Smooth muscle cell (in vitro differentiated cells): ENCODE measurements at regions not wholly inside any gene's neighbourhood (a gene's known extent, or its start where the extent isn't known, plus 50 kb on each side); places are given as distances from the start of the nearest gene placed in this dataset.

Source experiments
- DNase-seq: peaks from one replicate; lab custom pipeline; 2025; ENCODE audit not compliant: unreplicated experiment; lab: John Stamatoyannopoulos, UW
- H2AFZ ChIP-seq: fragments of 200-600 bp; sonication (generic); 2 replicates; pipeline ENCODE4 v1.6.0; 2016; ENCODE audit warnings: antibody characterized with exemption, low read depth, mild to moderate bottlenecking
- H3F3A ChIP-seq: fragments of 200-600 bp; sonication (generic); 2 replicates; pipeline ENCODE4 v1.6.0; 2017; ENCODE audit warnings: antibody characterized with exemption, low read depth
- H3K27ac ChIP-seq: fragments of 200-600 bp; sonication (generic); 2 replicates; pipeline ENCODE4 v1.5.1; 2016; ENCODE audit warnings: low read depth, mild to moderate bottlenecking
- H3K27me3 ChIP-seq: fragments of 200-600 bp; sonication (generic); 2 replicates; pipeline ENCODE4 v1.6.1; 2016; ENCODE audit warnings: low read depth, mild to moderate bottlenecking
- H3K36me3 ChIP-seq: fragments of 200-600 bp; sonication (generic); 2 replicates; pipeline ENCODE4 v1.5.1; 2016; ENCODE audit warnings: low read depth
- H3K4me1 ChIP-seq: fragments of 200-600 bp; sonication (generic); 2 replicates; pipeline ENCODE4 v1.5.1; 2016; ENCODE audit warnings: low read depth
- H3K4me2 ChIP-seq: fragments of 200-600 bp; sonication (generic); 2 replicates; pipeline ENCODE4 v1.6.0; 2016; ENCODE audit warnings: mild to moderate bottlenecking
- H3K4me3 ChIP-seq: fragments of 200-600 bp; sonication (generic); 2 replicates; pipeline ENCODE4 v1.5.1; 2016; ENCODE audit warnings: mild to moderate bottlenecking
- H3K79me2 ChIP-seq: fragments of 200-600 bp; sonication (generic); 2 replicates; pipeline ENCODE4 v1.6.0; 2016; ENCODE audit warnings: low read depth, mild to moderate bottlenecking
- H3K9ac ChIP-seq: fragments of 200-600 bp; sonication (generic); 2 replicates; pipeline ENCODE4 v1.6.0; 2016; ENCODE audit warnings: low read depth
- H3K9me3 ChIP-seq: fragments of 200-600 bp; sonication (generic); replicated peaks from 2 replicates; pipeline ENCODE4 v1.5.1; 2016; ENCODE audit warnings: low read depth
- H4K20me1 ChIP-seq: fragments of 200-600 bp; sonication (generic); 2 replicates; pipeline ENCODE4 v1.6.0; 2016; ENCODE audit warnings: low read depth
- CTCF ChIP-seq: fragments of 200-600 bp; sonication (generic); IDR thresholded peaks from 2 replicates; pipeline ENCODE4 v1.5.1; 2017; ENCODE audit warnings: borderline replicate concordance, mild to moderate bottlenecking, antibody characterized with exemption; ENCODE audit not compliant: insufficient read depth, poor library complexity, severe bottlenecking
- WGBS: methylation state at CpG from one replicate; pipeline ENCODE4 v1.1.7; 2016; ENCODE audit warnings: low lambda C conversion rate; 5-methylcytosine and 5-hydroxymethylcytosine counted together

- H3K36me3 ChIP-seq = no peaks in the 10 kb centered on the region
- no peaks in the 10 kb centered on the region for H3F3A ChIP-seq
- TF ChIP-seq CTCF = no peak
- no peak for DNase-seq
- no peaks in the 10 kb centered on the region for H3K9me3 ChIP-seq
- no peak overlapping the region for H3K27ac ChIP-seq
- no peak overlapping the region for H3K4me3 ChIP-seq
- H3K4me2 ChIP-seq = no peak overlapping the region
- WGBS = 59% methylated on average over 3 of the region's 3 CpGs
- H3K27me3 ChIP-seq = no peaks in the 10 kb centered on the region
- no peaks in the 10 kb centered on the region for H4K20me1 ChIP-seq
- H3K4me1 ChIP-seq = no peaks in the 10 kb centered on the region
- no peaks in the 10 kb centered on the region for H3K79me2 ChIP-seq
- no peak overlapping the region for H3K9ac ChIP-seq
- no peak overlapping the region for H2AFZ ChIP-seq
Observed at GRCh38 chr10:94173594-94173993, 179.9 kb downstream of the PLCE1 start.

GRCh38 chr10:94174838-94175237 lies 181.1 kb downstream of the PLCE1 start:
- Histone ChIP-seq H3K4me2 (no peak overlapping the region), H3K27me3 (no peaks in the 10 kb centered on the region), H3K79me2 (no peaks in the 10 kb centered on the region), H4K20me1 (no peaks in the 10 kb centered on the region), H3K9me3 (no peaks in the 10 kb centered on the region), H3K4me3 (no peak overlapping the region), H3F3A (no peaks in the 10 kb centered on the region), H3K27ac (no peak overlapping the region), H2AFZ (no peak overlapping the region), H3K36me3 (no peaks in the 10 kb centered on the region), H3K4me1 (no peaks in the 10 kb centered on the region), H3K9ac (no peak overlapping the region)
- DNase-seq = no peak
- TF ChIP-seq CTCF = no peak

- no peak overlapping the region for H3K4me3 ChIP-seq
- no peak for TF ChIP-seq CTCF
- WGBS = 66% methylated on average over 5 of the region's 5 CpGs
- no peak for DNase-seq
- no peaks in the 10 kb centered on the region for H3K4me1 ChIP-seq
- H3K9ac ChIP-seq = no peak overlapping the region
- no peaks in the 10 kb centered on the region for H3K79me2 ChIP-seq
- H3K9me3 ChIP-seq = no peaks in the 10 kb centered on the region
- H3K27me3 ChIP-seq = no peaks in the 10 kb centered on the region
- H3K36me3 ChIP-seq = no peaks in the 10 kb centered on the region
- no peaks in the 10 kb centered on the region for H3F3A ChIP-seq
- no peaks in the 10 kb centered on the region for H4K20me1 ChIP-seq
- no peak overlapping the region for H2AFZ ChIP-seq
- H3K4me2 ChIP-seq = no peak overlapping the region
- no peak overlapping the region for H3K27ac ChIP-seq
Observed at GRCh38 chr10:94178475-94179253, 184.1 kb downstream of the NOC3L start.

- Histone ChIP-seq H4K20me1 (no peaks in the 10 kb centered on the region), H3K27me3 (no peaks in the 10 kb centered on the region), H3K4me1 (no peaks in the 10 kb centered on the region), H3K4me3 (no peak overlapping the region), H3K9ac (no peak overlapping the region), H3K27ac (no peak overlapping the region), H3K9me3 (no peaks in the 10 kb centered on the region), H3F3A (no peaks in the 10 kb centered on the region), H2AFZ (no peak overlapping the region), H3K4me2 (no peak overlapping the region), H3K79me2 (no peaks in the 10 kb centered on the region), H3K36me3 (no peaks in the 10 kb centered on the region)
- no peak for DNase-seq
- WGBS = 80% methylated on average over 2 of the region's 2 CpGs
- no peak for TF ChIP-seq CTCF
Observed at GRCh38 chr10:94180576-94180975, 182.2 kb downstream of the NOC3L start.
